ENCODE measurements at regions not wholly inside any gene's neighbourhood (a gene's known extent, or its start where the extent isn't known, plus 50 kb on each side); places are given as distances from the start of the nearest gene placed in this dataset.

- TF ChIP-seq EZH2 (IDR thresholded peaks at IDR 0.05; ENCODE audit: insufficient read depth, poor library complexity, severe bottlenecking) = no peak
- TF ChIP-seq EZH2phosphoT487 (IDR thresholded peaks at IDR 0.05; ENCODE audit: insufficient read depth, low read depth) = no peak
Observed at GRCh38 chr2:54030806-54031205, 60.0 kb upstream of the PSME4 start.

Data from GM23248 (cell line).